ENCODE measurements at regions not wholly inside any gene's neighbourhood (a gene's known extent, or its start where the extent isn't known, plus 50 kb on each side); places are given as distances from the start of the nearest gene placed in this dataset.

- DNase-seq (ENCODE audit: low read depth): no peak
- no peak overlapping the region for H3K4me3 ChIP-seq (ENCODE audit: control insufficient read depth, low read depth, low read length)
- TF ChIP-seq, protein P1, sequence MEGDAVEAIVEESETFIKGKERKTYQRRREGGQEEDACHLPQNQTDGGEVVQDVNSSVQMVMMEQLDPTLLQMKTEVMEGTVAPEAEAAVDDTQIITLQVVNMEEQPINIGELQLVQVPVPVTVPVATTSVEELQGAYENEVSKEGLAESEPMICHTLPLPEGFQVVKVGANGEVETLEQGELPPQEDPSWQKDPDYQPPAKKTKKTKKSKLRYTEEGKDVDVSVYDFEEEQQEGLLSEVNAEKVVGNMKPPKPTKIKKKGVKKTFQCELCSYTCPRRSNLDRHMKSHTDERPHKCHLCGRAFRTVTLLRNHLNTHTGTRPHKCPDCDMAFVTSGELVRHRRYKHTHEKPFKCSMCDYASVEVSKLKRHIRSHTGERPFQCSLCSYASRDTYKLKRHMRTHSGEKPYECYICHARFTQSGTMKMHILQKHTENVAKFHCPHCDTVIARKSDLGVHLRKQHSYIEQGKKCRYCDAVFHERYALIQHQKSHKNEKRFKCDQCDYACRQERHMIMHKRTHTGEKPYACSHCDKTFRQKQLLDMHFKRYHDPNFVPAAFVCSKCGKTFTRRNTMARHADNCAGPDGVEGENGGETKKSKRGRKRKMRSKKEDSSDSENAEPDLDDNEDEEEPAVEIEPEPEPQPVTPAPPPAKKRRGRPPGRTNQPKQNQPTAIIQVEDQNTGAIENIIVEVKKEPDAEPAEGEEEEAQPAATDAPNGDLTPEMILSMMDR (IDR thresholded peaks at IDR 0.05; ENCODE audit: control insufficient read depth, insufficient read depth, low read depth, low read length, missing control alignments): no peak
These were observed 104.8 kb upstream of the SLC8A1 start for GRCh38 chr2:40556739-40557138.

GRCh38 chr2:40558761-40559160, 106.9 kb upstream of the SLC8A1 start:
- DNase-seq (ENCODE audit: low read depth): no peak
- TF ChIP-seq, protein P1 (IDR thresholded peaks at IDR 0.05; ENCODE audit: control insufficient read depth, insufficient read depth, low read depth, low read length, missing control alignments): no peak
- no peak overlapping the region for H3K4me3 ChIP-seq (ENCODE audit: control insufficient read depth, low read depth, low read length)

DNA sequence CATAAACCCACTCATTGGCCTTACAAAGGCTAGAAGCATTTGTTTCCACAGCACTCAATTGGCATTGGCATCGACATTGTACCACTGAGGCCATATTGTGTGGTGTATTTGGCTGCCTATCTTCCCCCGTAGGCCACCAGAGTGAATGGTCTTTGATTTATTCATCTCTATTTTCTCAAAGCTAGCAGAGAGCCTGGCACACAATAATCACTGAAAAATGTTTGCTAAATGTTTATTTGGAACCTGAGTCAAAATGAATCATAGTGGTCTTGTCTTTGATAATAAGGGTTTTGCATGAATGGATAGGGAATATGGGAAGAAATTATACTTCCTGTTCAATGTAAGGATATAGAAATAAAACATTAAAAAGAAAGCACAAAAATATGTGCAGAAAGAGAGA, 107.3 kb upstream of the SLC8A1 start:
- TF ChIP-seq, protein P1 (IDR thresholded peaks at IDR 0.05; ENCODE audit: control insufficient read depth, insufficient read depth, low read depth, low read length, missing control alignments): no peak
- no peak for DNase-seq (ENCODE audit: low read depth)
- no peak overlapping the region for H3K4me3 ChIP-seq (ENCODE audit: control insufficient read depth, low read depth, low read length)

DNA sequence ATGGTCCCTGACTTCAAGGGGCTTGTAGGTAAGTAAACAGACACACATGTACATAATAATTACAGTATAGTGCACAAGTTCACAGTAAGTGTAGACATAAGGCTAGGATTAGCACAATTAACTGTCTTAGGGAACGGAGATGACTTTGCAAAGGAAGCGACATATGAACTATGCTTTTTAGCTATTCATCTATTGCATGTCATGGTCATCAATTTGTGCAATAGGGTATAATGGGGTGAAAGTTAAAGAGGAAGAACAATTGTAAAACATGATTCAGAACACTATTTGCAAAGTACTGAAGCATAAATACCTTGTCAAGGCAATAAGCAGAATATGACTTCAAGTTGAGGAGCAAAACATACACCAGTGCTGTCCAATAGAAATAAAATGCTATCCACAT, 112.3 kb upstream of the SLC8A1 start:
- no peak for DNase-seq (ENCODE audit: low read depth)
- H3K4me3 ChIP-seq (ENCODE audit: control insufficient read depth, low read depth, low read length): no peak overlapping the region
- TF ChIP-seq, protein P1 (IDR thresholded peaks at IDR 0.05; ENCODE audit: control insufficient read depth, insufficient read depth, low read depth, low read length, missing control alignments): no peak

- TF ChIP-seq, protein P1 (IDR thresholded peaks at IDR 0.05; ENCODE audit: control insufficient read depth, insufficient read depth, low read depth, low read length, missing control alignments): no peak
- H3K4me3 ChIP-seq (ENCODE audit: control insufficient read depth, low read depth, low read length): no peak overlapping the region
- no peak for DNase-seq (ENCODE audit: low read depth)
These were observed 127.4 kb upstream of the SLC8A1 start for GRCh38 chr2:40579247-40579646.

DNA sequence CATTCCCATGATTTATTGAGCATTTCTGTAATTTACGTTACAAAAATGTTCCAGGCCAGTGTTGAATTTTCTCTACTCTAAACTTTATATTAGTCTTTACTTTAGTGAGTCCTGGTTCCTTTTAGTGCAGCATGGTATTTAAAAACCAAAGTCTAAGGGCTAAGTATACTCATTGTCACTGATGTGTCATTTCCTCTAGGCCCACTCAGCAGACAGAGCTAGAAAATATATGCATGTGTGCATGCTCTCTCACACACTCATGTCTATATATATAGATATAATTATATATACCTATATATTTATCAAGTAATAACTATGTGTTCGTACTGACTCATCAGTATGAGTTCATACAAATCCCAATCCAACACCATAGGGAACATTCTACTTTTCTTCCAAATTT, 132.5 kb upstream of the SLC8A1 start:
- TF ChIP-seq, protein P1 (IDR thresholded peaks at IDR 0.05; ENCODE audit: control insufficient read depth, insufficient read depth, low read depth, low read length, missing control alignments): no peak
- DNase-seq (ENCODE audit: low read depth): no peak
- H3K4me3 ChIP-seq (ENCODE audit: control insufficient read depth, low read depth, low read length): no peak overlapping the region

- H3K4me3 ChIP-seq (ENCODE audit: control insufficient read depth, low read depth, low read length): no peak overlapping the region
- TF ChIP-seq, protein P1 (IDR thresholded peaks at IDR 0.05; ENCODE audit: control insufficient read depth, insufficient read depth, low read depth, low read length, missing control alignments): no peak
- DNase-seq (ENCODE audit: low read depth): no peak
These were observed 139.9 kb upstream of the SLC8A1 start for GRCh38 chr2:40591774-40592173.
